ENCODE measurements at regions not wholly inside any gene's neighbourhood (a gene's known extent, or its start where the extent isn't known, plus 50 kb on each side); places are given as distances from the start of the nearest gene placed in this dataset.

- no peak for DNase-seq
Observed at GRCh38 chr2:136557203-136557602, 208.1 kb upstream of the THSD7B start.

GRCh38 chr2:136550181-136550580 lies 215.2 kb upstream of the THSD7B start:
- DNase-seq = no peak

DNA sequence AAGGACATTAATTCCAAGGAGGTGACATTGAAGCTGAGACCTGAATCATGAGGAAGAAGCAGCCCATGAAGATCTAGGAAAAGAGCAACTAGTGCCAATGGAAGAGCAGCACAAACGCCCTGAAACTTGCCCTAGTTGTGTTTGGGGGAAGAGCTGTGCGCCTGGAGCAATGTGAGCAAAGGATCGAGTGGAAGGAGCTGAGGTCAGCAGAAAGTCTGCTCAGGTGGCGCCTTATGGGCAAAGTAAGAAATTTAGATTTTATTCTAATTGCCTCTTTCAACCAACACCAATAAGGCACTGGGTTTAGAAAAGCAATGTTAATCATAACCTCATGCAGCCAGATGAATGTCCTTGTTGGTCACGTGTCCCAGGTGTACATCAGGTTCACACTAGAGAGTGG lies 226.0 kb upstream of the THSD7B start:
- DNase-seq = no peak

GRCh38 chr2:136538489-136538888 lies 226.9 kb upstream of the THSD7B start:
- no peak for DNase-seq

DNA sequence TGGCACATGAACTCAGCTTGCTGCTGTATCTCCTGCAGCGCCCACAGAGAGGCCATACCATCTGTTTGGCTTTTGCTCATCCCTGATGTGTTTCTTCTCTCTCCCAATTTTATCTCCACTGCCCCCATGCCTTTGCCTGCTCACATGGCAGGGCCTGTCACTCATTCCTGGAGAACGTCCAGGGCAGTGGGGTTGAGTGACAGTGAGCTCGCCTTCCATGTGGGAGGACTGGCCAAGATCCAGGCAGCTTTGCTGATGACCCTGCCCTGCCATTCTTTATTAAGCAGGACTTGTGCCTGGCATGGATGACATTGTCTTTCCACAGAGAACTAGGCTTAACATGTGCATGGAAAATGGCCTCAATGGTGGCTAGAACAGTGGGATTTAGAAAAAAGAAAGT lies 230.5 kb upstream of the THSD7B start:
- DNase-seq = no peak

DNA sequence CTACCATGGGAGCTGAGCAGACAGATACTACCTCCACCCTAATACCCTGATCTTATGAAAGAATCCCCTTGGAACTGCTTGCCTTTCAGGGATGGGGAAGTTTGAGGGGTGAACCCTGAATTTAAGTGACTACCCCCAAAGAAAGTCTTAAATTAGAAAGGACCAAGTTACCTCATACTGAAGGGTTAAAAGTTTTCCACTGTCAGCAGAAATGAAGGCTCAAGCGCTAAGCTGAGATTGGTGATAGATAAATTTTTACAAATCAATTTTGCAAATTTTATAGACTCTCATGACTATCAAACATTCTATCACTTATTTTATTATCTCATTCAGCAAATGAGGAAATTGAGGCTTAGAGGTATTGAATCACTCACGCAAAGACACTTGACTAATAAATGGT lies 233.2 kb upstream of the THSD7B start:
- DNase-seq = no peak

GRCh38 chr2:136531731-136532130 lies 233.6 kb upstream of the THSD7B start:
- no peak for DNase-seq

- DNase-seq = no peak
Observed at GRCh38 chr2:136530146-136530545, 235.2 kb upstream of the THSD7B start.

GRCh38 chr2:136527560-136527959 lies 237.8 kb upstream of the THSD7B start:
- no peak for DNase-seq

- no peak for DNase-seq
Observed at GRCh38 chr2:136522724-136523123, 242.6 kb upstream of the THSD7B start.

- DNase-seq = no peak
Observed at GRCh38 chr2:136517716-136518115, 247.6 kb upstream of the THSD7B start.

GRCh38 chr2:136510244-136510643 lies 255.1 kb upstream of the THSD7B start:
- DNase-seq = no peak

GRCh38 chr2:136505462-136505861 lies 259.9 kb upstream of the THSD7B start:
- no peak for DNase-seq

- DNase-seq = no peak
Observed at GRCh38 chr2:136502660-136503059, 262.7 kb upstream of the THSD7B start.

DNA sequence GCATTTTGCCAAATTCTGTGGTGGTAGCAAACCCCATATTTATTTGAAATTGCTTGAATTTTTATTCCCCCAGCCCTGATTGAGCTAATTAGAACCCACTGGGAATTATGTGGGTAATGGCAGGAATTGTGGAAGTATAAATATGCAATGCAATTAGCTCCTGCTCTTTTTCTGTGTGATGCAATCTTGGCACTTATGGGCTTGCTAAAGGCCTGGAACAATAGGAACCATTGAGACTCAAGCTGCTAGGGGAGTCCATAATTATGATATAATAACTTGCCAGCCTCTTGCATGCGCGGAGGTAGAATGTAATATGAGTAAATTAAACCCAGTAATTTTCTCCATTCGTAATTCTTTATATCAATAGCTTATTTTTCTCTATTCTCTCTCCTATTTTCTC lies 267.6 kb upstream of the THSD7B start:
- DNase-seq = no peak

GRCh38 chr2:136496966-136497365 lies 268.4 kb upstream of the THSD7B start:
- DNase-seq = no peak

DNA sequence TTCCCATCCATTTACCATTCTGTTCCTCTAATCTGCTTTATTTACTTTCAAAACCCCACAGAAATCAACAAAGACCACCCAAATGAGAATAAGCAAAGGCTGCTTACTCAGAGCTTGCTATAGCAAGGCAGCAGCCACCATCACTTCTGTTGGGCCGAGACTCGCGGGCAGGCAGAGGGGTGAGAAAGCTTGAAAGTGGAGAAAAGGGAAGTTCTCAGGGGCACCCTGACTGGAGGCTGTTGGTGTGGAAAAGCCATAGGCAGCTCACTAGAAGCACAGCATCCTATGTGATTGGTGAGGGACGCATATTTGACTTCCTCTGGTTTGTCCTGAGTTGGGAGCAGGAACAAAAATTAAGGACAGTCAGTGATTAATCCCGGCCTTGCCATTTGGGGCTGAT lies 269.7 kb upstream of the THSD7B start:
- no peak for DNase-seq

GRCh38 chr2:136492901-136493300 lies 272.4 kb upstream of the THSD7B start:
- no peak for DNase-seq

DNA sequence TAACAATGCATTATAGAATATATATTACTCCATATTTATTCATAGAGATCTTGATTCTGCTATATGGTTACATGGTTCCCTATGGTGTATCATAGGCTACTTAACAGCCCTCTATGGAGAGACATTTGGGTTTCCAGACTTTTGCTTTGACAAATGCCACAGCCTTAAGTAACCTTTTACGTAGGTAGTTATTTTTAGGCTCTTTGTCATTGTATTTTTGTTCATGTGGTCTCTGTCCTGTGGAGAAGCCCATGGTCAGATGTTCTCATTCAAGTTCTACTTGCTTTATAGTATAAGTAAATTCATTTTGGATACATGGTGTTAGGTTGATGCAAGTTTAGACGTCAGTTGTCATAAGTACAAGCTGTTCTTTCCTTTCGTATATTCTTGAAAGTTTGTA lies 275.2 kb upstream of the THSD7B start:
- DNase-seq = no peak

GRCh38 chr2:136487421-136487820 lies 277.9 kb upstream of the THSD7B start:
- DNase-seq = no peak

GRCh38 chr2:136486115-136486514 lies 279.2 kb upstream of the THSD7B start:
- DNase-seq = no peak

GRCh38 chr2:136482966-136483365 lies 282.4 kb upstream of the THSD7B start:
- no peak for DNase-seq

DNA sequence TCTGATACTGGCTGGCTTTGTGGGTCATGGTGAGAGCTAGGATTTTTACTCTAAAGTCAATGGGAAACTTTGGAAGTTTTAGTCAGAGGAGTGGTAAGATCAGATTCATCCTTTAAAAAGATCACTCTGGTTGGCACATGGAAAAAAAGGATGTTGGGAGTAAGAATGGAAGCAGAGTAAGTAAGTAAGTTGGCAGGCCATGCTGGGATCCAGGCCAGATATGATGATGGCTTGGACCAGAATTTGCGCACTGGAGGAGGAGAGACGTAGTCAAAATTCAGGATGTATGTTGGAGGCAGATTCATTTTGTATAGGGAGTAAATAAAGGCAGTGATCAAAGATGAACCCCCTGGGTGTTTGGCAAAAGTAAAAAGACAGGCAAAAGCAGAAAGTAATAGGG lies 283.3 kb upstream of the THSD7B start:
- DNase-seq = no peak

DNA sequence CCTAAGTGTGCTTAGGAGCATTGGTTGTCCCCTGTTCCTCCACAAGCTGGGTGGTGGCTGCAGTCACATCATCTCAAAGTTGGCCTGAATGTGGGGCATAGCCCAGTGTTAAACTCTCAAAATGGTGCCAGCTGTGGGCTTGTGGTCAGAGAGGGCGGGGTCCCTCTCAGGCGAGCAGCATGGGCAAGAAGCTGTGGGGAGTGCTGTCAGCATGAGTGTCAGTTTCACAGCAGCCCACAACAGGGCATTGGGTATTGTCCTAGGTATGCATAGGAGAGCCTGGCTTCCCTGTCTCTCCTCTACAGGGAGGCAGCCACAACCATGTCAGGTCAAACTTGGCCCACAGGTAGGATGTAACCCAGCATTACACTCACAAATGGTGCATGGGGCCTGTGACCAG lies 285.6 kb upstream of the THSD7B start:
- no peak for DNase-seq

DNA sequence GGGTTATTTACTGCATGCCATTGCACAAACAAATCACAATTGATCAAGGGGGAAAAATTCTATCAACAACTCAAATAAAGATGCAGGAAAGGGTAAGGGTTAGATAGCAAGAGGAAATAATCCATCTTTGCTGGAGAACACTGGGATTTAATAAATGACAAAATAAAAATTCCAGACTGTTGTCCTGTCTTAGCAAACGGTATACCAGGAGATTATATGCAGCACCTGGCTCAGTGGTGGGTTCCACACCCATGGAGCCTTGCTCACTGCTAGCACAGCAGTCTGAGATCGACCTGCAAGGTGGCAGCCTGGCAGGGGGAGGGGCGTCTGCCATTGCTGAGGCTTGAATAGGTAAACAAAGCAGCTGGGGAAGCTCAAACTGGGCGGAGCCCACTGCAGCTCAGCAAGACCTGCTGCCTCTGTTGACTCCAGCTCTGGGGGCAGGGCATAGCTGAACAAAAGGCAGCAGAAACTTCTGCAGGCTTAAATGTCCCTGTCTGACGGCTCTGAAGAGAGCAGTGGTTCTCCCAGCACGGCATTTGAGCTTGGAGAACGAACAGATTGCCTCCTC lies 296.5 kb upstream of the THSD7B start:
- DNase-seq = peak; percentile 36

DNA sequence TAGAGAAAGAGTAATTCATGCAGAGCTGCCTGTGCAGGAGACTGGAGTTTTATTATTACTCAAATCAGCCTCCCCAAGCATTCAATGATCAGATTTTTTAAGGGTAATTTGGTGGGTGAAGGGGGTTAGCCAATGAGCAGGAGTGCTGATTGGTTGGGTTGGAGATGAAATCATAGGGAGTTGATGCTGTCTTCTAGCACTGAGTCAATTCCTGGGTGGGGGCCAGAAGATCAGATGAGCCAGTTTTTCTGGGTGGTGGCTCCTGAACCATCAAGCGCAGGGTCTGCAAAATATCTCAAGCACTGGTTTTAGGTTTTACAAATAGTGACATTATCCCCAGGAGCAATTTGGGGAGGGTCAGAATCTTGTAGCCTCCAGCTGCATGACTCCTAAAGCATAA lies 312.8 kb upstream of the THSD7B start:
- DNase-seq = no peak
